ENCODE measurements at regions not wholly inside any gene's neighbourhood (a gene's known extent, or its start where the extent isn't known, plus 50 kb on each side); places are given as distances from the start of the nearest gene placed in this dataset.
"Not testable (repeated sequence)": the region's sequence is repeated elsewhere in the genome, so short reads cannot be mapped to it uniquely, and the experiment has no call there.

DNA sequence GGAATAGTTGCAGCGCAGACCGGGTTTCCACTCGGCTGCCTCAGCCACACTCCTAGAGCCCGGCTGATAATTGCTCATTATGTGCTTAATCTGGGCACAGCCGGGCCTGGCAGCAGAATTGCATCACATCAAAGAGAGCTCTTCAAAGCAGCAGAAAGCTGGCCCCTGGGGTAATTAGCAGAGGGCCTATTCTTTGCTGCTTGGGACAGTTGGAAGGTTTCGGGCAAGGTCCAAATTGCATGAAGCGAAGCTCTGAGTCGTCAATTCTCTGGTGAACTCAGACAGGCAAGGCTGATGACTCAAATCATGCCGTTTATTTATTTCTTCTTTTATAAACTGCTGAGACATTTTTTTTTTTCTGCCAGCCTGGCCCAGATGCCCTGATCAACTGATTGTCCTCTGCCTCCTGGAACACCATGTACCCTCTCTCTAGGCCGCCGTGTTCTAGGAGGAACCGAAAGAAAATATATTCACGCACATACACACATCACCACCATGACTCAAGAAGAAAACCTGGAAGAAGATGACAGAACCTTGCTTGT lies 242.2 kb downstream of the RAB11FIP2 start:
- no peak for TF ChIP-seq CTCF (IDR thresholded peaks at IDR 0.05)
- Histone ChIP-seq H3K4me3 (ENCODE audit: low read depth in 1 of 2, low read length in 1 of 2) (no peak overlapping the region), H3K36me3 (no peaks in the 10 kb centered on the region), H3K4me1 (ENCODE audit: control insufficient read depth in 1 of 2, insufficient read depth in 1 of 2, low read depth in 1 of 2, low read length in 1 of 2) (no peaks in the 10 kb centered on the region), H3K9me3 (no peaks in the 10 kb centered on the region), H3K27me3 (peaks cover 28% of the 10 kb centered on the region), H3K27ac (no peak overlapping the region)

DNA sequence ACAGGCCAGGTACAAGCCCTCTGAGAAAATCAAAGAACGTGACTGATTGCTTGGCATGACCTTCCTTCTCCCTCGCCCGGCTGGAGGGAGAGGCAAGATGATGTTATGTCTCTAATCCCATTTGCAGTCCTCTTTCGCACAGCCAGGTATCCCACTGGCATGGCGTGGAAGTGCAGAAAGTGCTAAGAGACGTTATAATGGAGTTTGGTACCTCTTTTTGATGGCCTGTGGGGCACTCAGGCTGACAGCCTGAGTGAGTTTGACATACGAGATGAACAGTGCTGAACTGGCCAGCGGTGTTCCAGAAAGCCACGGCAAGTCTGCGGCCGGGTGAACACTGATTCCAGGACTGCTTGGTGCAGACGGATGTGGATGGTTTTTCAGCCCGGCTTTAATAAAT lies 241.6 kb downstream of the RAB11FIP2 start:
- Histone ChIP-seq H3K4me3 (ENCODE audit: low read depth in 1 of 2, low read length in 1 of 2) (no peak overlapping the region), H3K4me1 (ENCODE audit: control insufficient read depth in 1 of 2, insufficient read depth in 1 of 2, low read depth in 1 of 2, low read length in 1 of 2) (no peaks in the 10 kb centered on the region), H3K36me3 (no peaks in the 10 kb centered on the region), H3K27me3 (peaks cover 28% of the 10 kb centered on the region), H3K9me3 (no peaks in the 10 kb centered on the region), H3K27ac (no peak overlapping the region)
- no peak for TF ChIP-seq CTCF (IDR thresholded peaks at IDR 0.05)

GRCh38 chr10:117807441-117807840 lies 239.3 kb downstream of the RAB11FIP2 start:
- Histone ChIP-seq H3K4me3 (ENCODE audit: low read depth in 1 of 2, low read length in 1 of 2) (no peak overlapping the region), H3K27me3 (peaks cover 28% of the 10 kb centered on the region), H3K36me3 (no peaks in the 10 kb centered on the region), H3K27ac (no peak overlapping the region), H3K4me1 (ENCODE audit: control insufficient read depth in 1 of 2, insufficient read depth in 1 of 2, low read depth in 1 of 2, low read length in 1 of 2) (no peaks in the 10 kb centered on the region), H3K9me3 (no peaks in the 10 kb centered on the region)
- TF ChIP-seq CTCF (IDR thresholded peaks at IDR 0.05) = no peak

DNA sequence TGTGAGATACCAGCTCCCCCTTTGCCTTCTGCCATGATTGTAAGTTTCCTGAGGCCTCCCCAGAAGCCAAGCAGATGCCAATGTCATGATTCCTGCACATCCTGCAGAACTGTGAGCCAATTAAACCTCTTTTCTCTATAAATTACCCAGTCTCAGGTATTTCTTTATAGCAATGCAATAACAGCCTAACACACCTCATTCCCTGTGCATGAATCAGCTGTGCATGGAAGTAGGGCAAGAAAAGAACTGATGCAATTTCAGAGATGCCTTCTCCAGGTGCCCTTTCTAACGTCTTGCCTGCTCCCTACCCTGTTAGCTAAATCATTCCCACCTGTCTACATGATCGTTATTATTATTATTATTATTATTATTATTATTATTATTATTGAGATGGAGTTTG lies 230.9 kb downstream of the RAB11FIP2 start:
- not testable (repeated sequence) for H3K4me3 ChIP-seq (ENCODE audit: low read depth in 1 of 2, low read length in 1 of 2); H3K27ac ChIP-seq; H3K4me1 ChIP-seq (ENCODE audit: control insufficient read depth in 1 of 2, insufficient read depth in 1 of 2, low read depth in 1 of 2, low read length in 1 of 2); H3K9me3 ChIP-seq; H3K27me3 ChIP-seq; H3K36me3 ChIP-seq

GRCh38 chr10:117817116-117817515 lies 229.6 kb downstream of the RAB11FIP2 start:
- no peak for TF ChIP-seq CTCF (IDR thresholded peaks at IDR 0.05)
- no peaks in the 10 kb centered on the region for H3K36me3 ChIP-seq

GRCh38 chr10:117818721-117819120 lies 228.0 kb downstream of the RAB11FIP2 start:
- no peaks in the 10 kb centered on the region for H3K36me3 ChIP-seq
- no peaks in the 10 kb centered on the region for H3K4me1 ChIP-seq (ENCODE audit: control insufficient read depth in 1 of 2, insufficient read depth in 1 of 2, low read depth in 1 of 2, low read length in 1 of 2)
- H3K27me3 ChIP-seq = peaks cover 8% of the 10 kb centered on the region
- no peak for TF ChIP-seq CTCF (IDR thresholded peaks at IDR 0.05)
- H3K9me3 ChIP-seq = no peaks in the 10 kb centered on the region
- H3K27ac ChIP-seq = no peak overlapping the region
- H3K4me3 ChIP-seq (ENCODE audit: low read depth in 1 of 2, low read length in 1 of 2) = no peak overlapping the region

More at GRCh38 chr10:117817116-117817515, 229.6 kb downstream of the RAB11FIP2 start:
- no peaks in the 10 kb centered on the region for H3K9me3 ChIP-seq
- no peak overlapping the region for H3K4me3 ChIP-seq (ENCODE audit: low read depth in 1 of 2, low read length in 1 of 2)
- no peak overlapping the region for H3K27ac ChIP-seq
- H3K4me1 ChIP-seq (ENCODE audit: control insufficient read depth in 1 of 2, insufficient read depth in 1 of 2, low read depth in 1 of 2, low read length in 1 of 2) = no peaks in the 10 kb centered on the region
- H3K27me3 ChIP-seq = peaks cover 8% of the 10 kb centered on the region
